ENCODE measurements at regions not wholly inside any gene's neighbourhood (a gene's known extent, or its start where the extent isn't known, plus 50 kb on each side); places are given as distances from the start of the nearest gene placed in this dataset.

- Histone ChIP-seq H3K4me3 (ENCODE audit: low read length) (no peak overlapping the region), H4K20me1 (ENCODE audit: low read length) (no peaks in the 10 kb centered on the region), H2AFZ (ENCODE audit: low read length) (no peak overlapping the region), H3K36me3 (ENCODE audit: low read depth, low read length) (no peaks in the 10 kb centered on the region), H3F3A (ENCODE audit: low read length, unreplicated experiment) (no peaks in the 10 kb centered on the region), H3K79me2 (ENCODE audit: low read length) (no peaks in the 10 kb centered on the region), H3K27ac (ENCODE audit: low read length) (no peak overlapping the region), H3K9me2 (replicated peaks; ENCODE audit: low read length) (no peaks in the 10 kb centered on the region), H3K9ac (ENCODE audit: low read length) (no peak overlapping the region), H3K9me3 (ENCODE audit: low read length) (no peaks in the 10 kb centered on the region), H3K4me1 (ENCODE audit: insufficient read depth, low read length) (no peaks in the 10 kb centered on the region), H3K4me2 (ENCODE audit: low read length) (no peak overlapping the region), H3K27me3 (ENCODE audit: low read length) (no peaks in the 10 kb centered on the region)
- no peak for TF ChIP-seq EZH2 (IDR thresholded peaks at IDR 0.05; ENCODE audit: low read length, unreplicated experiment)
- TF ChIP-seq, protein P1, sequence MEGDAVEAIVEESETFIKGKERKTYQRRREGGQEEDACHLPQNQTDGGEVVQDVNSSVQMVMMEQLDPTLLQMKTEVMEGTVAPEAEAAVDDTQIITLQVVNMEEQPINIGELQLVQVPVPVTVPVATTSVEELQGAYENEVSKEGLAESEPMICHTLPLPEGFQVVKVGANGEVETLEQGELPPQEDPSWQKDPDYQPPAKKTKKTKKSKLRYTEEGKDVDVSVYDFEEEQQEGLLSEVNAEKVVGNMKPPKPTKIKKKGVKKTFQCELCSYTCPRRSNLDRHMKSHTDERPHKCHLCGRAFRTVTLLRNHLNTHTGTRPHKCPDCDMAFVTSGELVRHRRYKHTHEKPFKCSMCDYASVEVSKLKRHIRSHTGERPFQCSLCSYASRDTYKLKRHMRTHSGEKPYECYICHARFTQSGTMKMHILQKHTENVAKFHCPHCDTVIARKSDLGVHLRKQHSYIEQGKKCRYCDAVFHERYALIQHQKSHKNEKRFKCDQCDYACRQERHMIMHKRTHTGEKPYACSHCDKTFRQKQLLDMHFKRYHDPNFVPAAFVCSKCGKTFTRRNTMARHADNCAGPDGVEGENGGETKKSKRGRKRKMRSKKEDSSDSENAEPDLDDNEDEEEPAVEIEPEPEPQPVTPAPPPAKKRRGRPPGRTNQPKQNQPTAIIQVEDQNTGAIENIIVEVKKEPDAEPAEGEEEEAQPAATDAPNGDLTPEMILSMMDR (conservative IDR thresholded peaks at IDR 0.05; ENCODE audit: low read depth, low read length), result no peak
- TF ChIP-seq EZH2phosphoT487 (IDR thresholded peaks at IDR 0.05; ENCODE audit: borderline replicate concordance, low read length), result no peak
- no TSS peak for BruUV-seq (replicated peaks)
- ChIA-PET CTCF (no interaction called here), POLR2A (ENCODE audit: unreplicated experiment) (no interaction called here)
- intact Hi-C loops (cut with micrococcal nuclease), result no loop called here
- ATAC-seq (no peak), DNase-seq (no peak)
These were observed 2193.8 kb upstream of the PIK3C3 start for GRCh38 chr18:39761273-39761672.

DNA sequence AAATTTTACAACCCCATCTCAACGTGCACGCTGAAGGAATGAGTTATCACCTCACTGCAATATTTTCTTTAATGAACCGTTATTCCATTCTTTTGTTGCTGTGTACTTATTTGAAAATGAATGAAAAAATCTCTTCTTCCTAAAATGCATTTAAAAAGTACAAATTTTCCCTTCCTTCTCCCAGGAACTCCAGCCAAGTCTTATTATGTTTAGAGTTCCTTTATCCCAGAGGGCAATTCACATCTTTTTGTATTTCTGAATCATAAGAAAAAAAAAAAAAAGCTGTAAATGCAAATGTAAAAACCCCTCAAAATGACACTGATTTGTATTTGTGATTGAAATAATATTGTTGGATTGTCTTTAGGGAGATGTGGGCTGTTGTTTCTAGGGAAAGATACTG lies 2194.3 kb upstream of the CELF4 start:
- TF ChIP-seq EZH2phosphoT487 (IDR thresholded peaks at IDR 0.05; ENCODE audit: borderline replicate concordance, low read length) (no peak), EZH2 (IDR thresholded peaks at IDR 0.05; ENCODE audit: low read length, unreplicated experiment) (no peak)
- TF ChIP-seq, protein P1 (conservative IDR thresholded peaks at IDR 0.05; ENCODE audit: low read depth, low read length), result no peak
- ATAC-seq (no peak), DNase-seq (no peak)
- no peaks in the 10 kb centered on the region for H3K4me1 ChIP-seq (ENCODE audit: insufficient read depth, low read length)
- no peak overlapping the region for H3K27ac ChIP-seq (ENCODE audit: low read length)
- no peak overlapping the region for H2AFZ ChIP-seq (ENCODE audit: low read length)
- no peak overlapping the region for H3K4me3 ChIP-seq (ENCODE audit: low read length)
- ChIA-PET POLR2A (ENCODE audit: unreplicated experiment) (no interaction called here), CTCF (no interaction called here)
- no peaks in the 10 kb centered on the region for H3K9me3 ChIP-seq (ENCODE audit: low read length)
- H3F3A ChIP-seq (ENCODE audit: low read length, unreplicated experiment), result no peaks in the 10 kb centered on the region
- no peak overlapping the region for H3K9ac ChIP-seq (ENCODE audit: low read length)
- H3K9me2 ChIP-seq (replicated peaks; ENCODE audit: low read length), result no peaks in the 10 kb centered on the region
- no peaks in the 10 kb centered on the region for H4K20me1 ChIP-seq (ENCODE audit: low read length)
- no peak overlapping the region for H3K4me2 ChIP-seq (ENCODE audit: low read length)
- H3K27me3 ChIP-seq (ENCODE audit: low read length), result no peaks in the 10 kb centered on the region
- no TSS peak for BruUV-seq (replicated peaks)
- no peaks in the 10 kb centered on the region for H3K36me3 ChIP-seq (ENCODE audit: low read depth, low read length)
- H3K79me2 ChIP-seq (ENCODE audit: low read length), result no peaks in the 10 kb centered on the region
- intact Hi-C loops (cut with micrococcal nuclease), result no loop called here

GRCh38 chr18:39753178-39753577 lies 2187.6 kb upstream of the CELF4 start:
- no peaks in the 10 kb centered on the region for H3K79me2 ChIP-seq (ENCODE audit: low read length)
- no peak for ATAC-seq
- no peaks in the 10 kb centered on the region for H3K36me3 ChIP-seq (ENCODE audit: low read depth, low read length)
- no peak overlapping the region for H3K4me2 ChIP-seq (ENCODE audit: low read length)
- H3K9me3 ChIP-seq (ENCODE audit: low read length), result no peaks in the 10 kb centered on the region
- no peak for DNase-seq
- H2AFZ ChIP-seq (ENCODE audit: low read length), result no peak overlapping the region
- no peaks in the 10 kb centered on the region for H3K9me2 ChIP-seq (replicated peaks; ENCODE audit: low read length)
- H3F3A ChIP-seq (ENCODE audit: low read length, unreplicated experiment), result no peaks in the 10 kb centered on the region
- no peaks in the 10 kb centered on the region for H3K27me3 ChIP-seq (ENCODE audit: low read length)
- H3K9ac ChIP-seq (ENCODE audit: low read length), result no peak overlapping the region
- no peak overlapping the region for H3K4me3 ChIP-seq (ENCODE audit: low read length)
- POLR2A ChIA-PET (ENCODE audit: unreplicated experiment), result no interaction called here
- H3K4me1 ChIP-seq (ENCODE audit: insufficient read depth, low read length), result no peaks in the 10 kb centered on the region
- BruUV-seq (replicated peaks), result no TSS peak
- CTCF ChIA-PET, result no interaction called here
- no peaks in the 10 kb centered on the region for H4K20me1 ChIP-seq (ENCODE audit: low read length)
- TF ChIP-seq EZH2 (IDR thresholded peaks at IDR 0.05; ENCODE audit: low read length, unreplicated experiment), result no peak
- TF ChIP-seq, protein P1 (conservative IDR thresholded peaks at IDR 0.05; ENCODE audit: low read depth, low read length), result no peak
- no peak for TF ChIP-seq EZH2phosphoT487 (IDR thresholded peaks at IDR 0.05; ENCODE audit: borderline replicate concordance, low read length)
- no peak overlapping the region for H3K27ac ChIP-seq (ENCODE audit: low read length)
- intact Hi-C loops (cut with micrococcal nuclease), result no loop called here
